ENCODE measurements at regions not wholly inside any gene's neighbourhood (a gene's known extent, or its start where the extent isn't known, plus 50 kb on each side); places are given as distances from the start of the nearest gene placed in this dataset.

DNA sequence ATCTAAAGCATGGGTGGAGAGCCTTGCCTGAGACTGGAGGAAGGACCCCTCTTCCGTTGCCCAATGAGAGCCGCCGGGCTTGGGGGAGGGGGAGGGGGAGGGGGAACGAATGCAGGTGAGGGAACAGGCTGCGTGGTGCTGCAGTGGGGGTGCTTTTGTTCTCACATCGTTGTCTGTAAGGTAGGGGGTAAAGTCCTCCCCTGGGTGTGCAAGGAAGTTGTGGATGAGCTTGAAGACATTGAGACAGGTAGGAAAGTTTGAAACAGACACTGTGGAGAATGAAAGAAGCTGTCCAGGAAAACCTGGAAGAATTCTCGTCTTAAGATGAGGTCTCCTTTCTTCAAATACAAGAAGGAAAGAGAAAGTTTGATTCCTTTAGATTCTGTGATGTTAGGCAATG lies 94.1 kb upstream of the LIFR start:
- TF ChIP-seq, protein P1, sequence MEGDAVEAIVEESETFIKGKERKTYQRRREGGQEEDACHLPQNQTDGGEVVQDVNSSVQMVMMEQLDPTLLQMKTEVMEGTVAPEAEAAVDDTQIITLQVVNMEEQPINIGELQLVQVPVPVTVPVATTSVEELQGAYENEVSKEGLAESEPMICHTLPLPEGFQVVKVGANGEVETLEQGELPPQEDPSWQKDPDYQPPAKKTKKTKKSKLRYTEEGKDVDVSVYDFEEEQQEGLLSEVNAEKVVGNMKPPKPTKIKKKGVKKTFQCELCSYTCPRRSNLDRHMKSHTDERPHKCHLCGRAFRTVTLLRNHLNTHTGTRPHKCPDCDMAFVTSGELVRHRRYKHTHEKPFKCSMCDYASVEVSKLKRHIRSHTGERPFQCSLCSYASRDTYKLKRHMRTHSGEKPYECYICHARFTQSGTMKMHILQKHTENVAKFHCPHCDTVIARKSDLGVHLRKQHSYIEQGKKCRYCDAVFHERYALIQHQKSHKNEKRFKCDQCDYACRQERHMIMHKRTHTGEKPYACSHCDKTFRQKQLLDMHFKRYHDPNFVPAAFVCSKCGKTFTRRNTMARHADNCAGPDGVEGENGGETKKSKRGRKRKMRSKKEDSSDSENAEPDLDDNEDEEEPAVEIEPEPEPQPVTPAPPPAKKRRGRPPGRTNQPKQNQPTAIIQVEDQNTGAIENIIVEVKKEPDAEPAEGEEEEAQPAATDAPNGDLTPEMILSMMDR (conservative IDR thresholded peaks at IDR 0.05), result no peak
- no peak for TF ChIP-seq ZFX (IDR thresholded peaks at IDR 0.05)
